Ovary (tissue), 7 donors: ENCODE measurements at regions not wholly inside any gene's neighbourhood (a gene's known extent, or its start where the extent isn't known, plus 50 kb on each side); places are given as distances from the start of the nearest gene placed in this dataset.

Experiments
- DNase-seq, 5 donors: peaks; one replicate each; pipeline ENCODE4 v3.0.0-alpha.2; 2019 to 2020
- H3K27ac ChIP-seq, 2 donors: fragments of 200-600 bp; one replicate each; pipeline versions ENCODE4 v1.5.1 to v1.8.0; 2019 to 2022
- H3K27me3 ChIP-seq: fragments of 200-600 bp; one replicate; pipeline ENCODE4 v1.8.0; 2022
- H3K36me3 ChIP-seq: fragments of 200-600 bp; sonication (generic); one replicate; pipeline ENCODE4 v1.5.1; 2019
- H3K4me1 ChIP-seq: one replicate; pipeline ENCODE4 v1.8.1; 2013; ENCODE audit warnings: mild to moderate bottlenecking, moderate library complexity; ENCODE audit not compliant: insufficient read depth
- H3K4me3 ChIP-seq: fragments of 200-600 bp; sonication (generic); one replicate; pipeline ENCODE4 v1.5.1; 2017
- H3K9me3 ChIP-seq, 2 donors: fragments of 200-600 bp in 1 of 2; sonication (generic) in 1 of 2; one replicate each; pipeline versions ENCODE4 v1.5.1 to v1.8.1; 2013 to 2019; ENCODE audit warnings: mild to moderate bottlenecking in 1 of 2, moderate library complexity in 1 of 2
- EP300 ChIP-seq: sonication (generic); formaldehyde crosslinking; IDR thresholded peaks from one replicate; pipeline ENCODE4 v1.6.1; 2017; ENCODE audit warnings: antibody characterized with exemption
- POLR2A ChIP-seq: fragments of 450-650 bp; IDR thresholded peaks from one replicate; pipeline ENCODE4 v1.6.1; 2017; ENCODE audit warnings: antibody characterized with exemption, mild to moderate bottlenecking, moderate library complexity
- WGBS, 3 donors: extraction: QIAGEN DNeasy Blood & Tissue Kit in 1 of 3; methylation state at CpG; one replicate each; pipeline versions ENCODE4 v1.1.5 to v1.1.7; 2013 to 2017; 5-methylcytosine and 5-hydroxymethylcytosine counted together
- intact Hi-C, 4 donors: fragments of 100-400 bp; cut with DNase I; formaldehyde crosslinking; loops; one replicate each; pipeline versions ENCODE4 v1.11.0 to v1.15.1; 2022 to 2023
- TF ChIP-seq, protein P1 (sequence below), 3 donors: fragments of 450-650 bp in 2 of 3; fragments of 200-600 bp in 1 of 3; IDR thresholded peaks; one replicate each; pipeline versions ENCODE4 v1.5.1 to v1.8.0; 2016 to 2022; ENCODE audit warnings: antibody characterized with exemption in 3 of 3, mild to moderate bottlenecking in 1 of 3
- donor health status: DM: no; HTN: no; CAD: no; lungs with moderate emphysema.
- donor health status: DM: no; HTN: no; CAD: no.
- donor health status: Bipolar disorder and iron deficiency.
- donor health status: DM: no; HTN: no; CAD: no.
- donor health status: DM: yes; HTN: yes; CAD: no.

GRCh38 chr3:148226246-148226645, 471.5 kb upstream of the AGTR1 start:
- Histone ChIP-seq H3K4me3 (no peak overlapping the region), H3K36me3 (no peaks in the 10 kb centered on the region), H3K27ac (no peak overlapping the region), H3K27me3 (no peaks in the 10 kb centered on the region), H3K9me3 (no peaks in the 10 kb centered on the region), H3K4me1 (no peaks in the 10 kb centered on the region)
- WGBS, 3 donors: 74 to 86% (median 76%) methylated on average over 3 of the region's 3 CpGs
- TF ChIP-seq EP300: no peak
- TF ChIP-seq, protein P1, sequence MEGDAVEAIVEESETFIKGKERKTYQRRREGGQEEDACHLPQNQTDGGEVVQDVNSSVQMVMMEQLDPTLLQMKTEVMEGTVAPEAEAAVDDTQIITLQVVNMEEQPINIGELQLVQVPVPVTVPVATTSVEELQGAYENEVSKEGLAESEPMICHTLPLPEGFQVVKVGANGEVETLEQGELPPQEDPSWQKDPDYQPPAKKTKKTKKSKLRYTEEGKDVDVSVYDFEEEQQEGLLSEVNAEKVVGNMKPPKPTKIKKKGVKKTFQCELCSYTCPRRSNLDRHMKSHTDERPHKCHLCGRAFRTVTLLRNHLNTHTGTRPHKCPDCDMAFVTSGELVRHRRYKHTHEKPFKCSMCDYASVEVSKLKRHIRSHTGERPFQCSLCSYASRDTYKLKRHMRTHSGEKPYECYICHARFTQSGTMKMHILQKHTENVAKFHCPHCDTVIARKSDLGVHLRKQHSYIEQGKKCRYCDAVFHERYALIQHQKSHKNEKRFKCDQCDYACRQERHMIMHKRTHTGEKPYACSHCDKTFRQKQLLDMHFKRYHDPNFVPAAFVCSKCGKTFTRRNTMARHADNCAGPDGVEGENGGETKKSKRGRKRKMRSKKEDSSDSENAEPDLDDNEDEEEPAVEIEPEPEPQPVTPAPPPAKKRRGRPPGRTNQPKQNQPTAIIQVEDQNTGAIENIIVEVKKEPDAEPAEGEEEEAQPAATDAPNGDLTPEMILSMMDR (IDR thresholded peaks at IDR 0.05): no peak
- intact Hi-C loops: no loop called here
- no peak for DNase-seq

DNA sequence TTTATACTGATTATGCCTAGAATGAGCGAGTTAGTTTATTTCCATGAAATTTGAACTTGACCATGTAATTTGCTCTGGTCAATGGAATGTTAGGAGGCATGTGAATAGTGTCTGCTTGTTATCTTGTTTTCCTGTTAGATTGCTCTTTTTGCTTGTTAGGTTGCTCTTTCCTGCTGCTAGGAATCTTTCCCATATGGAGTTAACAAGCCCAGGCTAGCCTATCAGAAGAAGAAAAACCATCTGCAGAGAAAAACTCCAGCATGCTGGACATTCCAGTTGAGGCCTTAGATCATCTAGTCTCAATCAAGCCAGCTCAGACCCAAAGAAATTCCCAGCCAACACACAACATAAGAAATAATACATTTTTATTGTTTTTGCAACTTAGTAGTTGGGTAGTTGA, 470.2 kb upstream of the AGTR1 start:
- DNase-seq: no peak

DNA sequence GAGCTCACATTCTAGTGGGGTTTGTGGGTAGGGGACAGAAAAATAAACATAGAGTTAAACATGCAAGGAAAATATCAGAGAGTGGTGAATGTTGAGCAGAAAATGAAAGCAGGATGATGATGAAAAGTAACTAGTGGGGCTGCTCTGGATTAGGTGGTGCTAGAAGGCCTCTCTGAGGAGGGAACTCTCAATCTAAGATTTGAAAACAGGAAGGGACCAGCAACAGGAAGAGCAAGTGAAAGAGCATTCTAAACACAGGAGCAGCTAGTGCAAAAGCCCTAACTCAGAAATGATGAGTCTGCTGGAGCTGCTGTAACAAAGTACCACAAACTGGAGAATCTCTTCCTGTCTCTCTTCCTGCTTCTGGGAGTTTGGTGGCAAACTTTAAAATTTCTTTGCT, 468.6 kb upstream of the AGTR1 start:
- intact Hi-C loops: no loop called here
- no peaks in the 10 kb centered on the region for H3K4me1 ChIP-seq
- H3K27me3 ChIP-seq: no peaks in the 10 kb centered on the region
- no peak overlapping the region for H3K4me3 ChIP-seq
- H3K27ac ChIP-seq: no peak overlapping the region
- no peak for DNase-seq
- no peaks in the 10 kb centered on the region for H3K36me3 ChIP-seq
- H3K9me3 ChIP-seq: no peaks in the 10 kb centered on the region
- TF ChIP-seq, protein P1 (IDR thresholded peaks at IDR 0.05): no peak
- TF ChIP-seq POLR2A (no peak), EP300 (no peak)

More for the DNA sequence above, 470.2 kb upstream of the AGTR1 start:
- Histone ChIP-seq H3K9me3 (no peaks in the 10 kb centered on the region), H3K4me3 (no peak overlapping the region), H3K27ac (no peak overlapping the region), H3K4me1 (no peaks in the 10 kb centered on the region), H3K36me3 (no peaks in the 10 kb centered on the region), H3K27me3 (no peaks in the 10 kb centered on the region)
- TF ChIP-seq EP300 (no peak), POLR2A (no peak)
- TF ChIP-seq, protein P1 (IDR thresholded peaks at IDR 0.05): no peak
- WGBS, 3 donors: 52 to 79% (median 65%) methylated on average over 1 of the region's 1 CpG
- intact Hi-C loops: no loop called here

DNA sequence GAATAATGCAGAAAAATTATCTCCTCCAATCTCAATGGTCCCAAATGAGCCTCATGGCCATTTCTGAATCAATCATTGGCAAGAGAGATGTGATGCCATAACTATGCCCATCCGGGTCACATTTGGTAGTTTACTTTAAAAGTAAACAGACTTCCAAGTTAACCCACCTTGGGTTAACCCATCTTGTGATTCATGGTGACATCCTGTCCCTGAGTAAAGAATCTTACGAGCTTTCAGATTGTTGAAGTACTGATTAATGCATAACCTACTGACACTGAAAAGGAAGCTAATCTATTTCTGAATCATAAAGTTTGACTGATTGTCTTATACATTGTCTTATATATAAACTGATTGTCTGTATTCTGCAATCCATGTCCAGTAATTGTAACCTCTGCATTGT, 467.2 kb upstream of the AGTR1 start:
- 89 to 95% (median 91%) methylated on average over 2 of the region's 2 CpGs for WGBS, 3 donors
- TF ChIP-seq POLR2A: no peak
- no peak for TF ChIP-seq EP300
- TF ChIP-seq, protein P1 (IDR thresholded peaks at IDR 0.05): no peak

DNA sequence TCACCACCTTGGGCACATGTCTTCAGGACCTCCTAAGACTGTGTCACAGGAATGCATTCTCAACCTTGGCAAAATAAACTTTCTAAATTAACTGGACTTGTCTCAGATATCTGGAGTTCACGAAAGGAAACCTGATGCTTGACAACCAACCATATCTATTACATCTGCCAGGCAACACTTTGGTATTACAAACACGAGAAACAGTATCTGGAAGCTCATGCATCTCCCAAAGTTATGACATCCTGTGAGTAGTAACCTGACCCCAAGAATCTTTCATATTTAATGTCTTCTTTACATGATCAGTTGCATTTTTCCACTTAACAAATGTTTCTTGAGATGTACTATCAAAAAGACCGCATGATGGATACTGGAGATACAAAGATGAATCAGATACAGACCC, 465.3 kb upstream of the AGTR1 start:
- TF ChIP-seq EP300 (no peak), POLR2A (no peak)
- TF ChIP-seq, protein P1 (IDR thresholded peaks at IDR 0.05): no peak
- H3K27ac ChIP-seq: no peak overlapping the region
- no peaks in the 10 kb centered on the region for H3K4me1 ChIP-seq
- WGBS, 3 donors: 76 to 82% (median 82%) methylated on average over 3 of the region's 3 CpGs
- H3K4me3 ChIP-seq: no peak overlapping the region
- no peaks in the 10 kb centered on the region for H3K27me3 ChIP-seq
- DNase-seq: no peak
- no peaks in the 10 kb centered on the region for H3K36me3 ChIP-seq
- intact Hi-C loops: no loop called here
- no peaks in the 10 kb centered on the region for H3K9me3 ChIP-seq

More for the DNA sequence above, 467.2 kb upstream of the AGTR1 start:
- intact Hi-C loops: no loop called here
- no peak for DNase-seq
- no peaks in the 10 kb centered on the region for H3K9me3 ChIP-seq
- no peaks in the 10 kb centered on the region for H3K4me1 ChIP-seq
- H3K36me3 ChIP-seq: no peaks in the 10 kb centered on the region
- no peaks in the 10 kb centered on the region for H3K27me3 ChIP-seq
- no peak overlapping the region for H3K4me3 ChIP-seq
- no peak overlapping the region for H3K27ac ChIP-seq
